ENCODE measurements at regions not wholly inside any gene's neighbourhood (a gene's known extent, or its start where the extent isn't known, plus 50 kb on each side); places are given as distances from the start of the nearest gene placed in this dataset.

DNA sequence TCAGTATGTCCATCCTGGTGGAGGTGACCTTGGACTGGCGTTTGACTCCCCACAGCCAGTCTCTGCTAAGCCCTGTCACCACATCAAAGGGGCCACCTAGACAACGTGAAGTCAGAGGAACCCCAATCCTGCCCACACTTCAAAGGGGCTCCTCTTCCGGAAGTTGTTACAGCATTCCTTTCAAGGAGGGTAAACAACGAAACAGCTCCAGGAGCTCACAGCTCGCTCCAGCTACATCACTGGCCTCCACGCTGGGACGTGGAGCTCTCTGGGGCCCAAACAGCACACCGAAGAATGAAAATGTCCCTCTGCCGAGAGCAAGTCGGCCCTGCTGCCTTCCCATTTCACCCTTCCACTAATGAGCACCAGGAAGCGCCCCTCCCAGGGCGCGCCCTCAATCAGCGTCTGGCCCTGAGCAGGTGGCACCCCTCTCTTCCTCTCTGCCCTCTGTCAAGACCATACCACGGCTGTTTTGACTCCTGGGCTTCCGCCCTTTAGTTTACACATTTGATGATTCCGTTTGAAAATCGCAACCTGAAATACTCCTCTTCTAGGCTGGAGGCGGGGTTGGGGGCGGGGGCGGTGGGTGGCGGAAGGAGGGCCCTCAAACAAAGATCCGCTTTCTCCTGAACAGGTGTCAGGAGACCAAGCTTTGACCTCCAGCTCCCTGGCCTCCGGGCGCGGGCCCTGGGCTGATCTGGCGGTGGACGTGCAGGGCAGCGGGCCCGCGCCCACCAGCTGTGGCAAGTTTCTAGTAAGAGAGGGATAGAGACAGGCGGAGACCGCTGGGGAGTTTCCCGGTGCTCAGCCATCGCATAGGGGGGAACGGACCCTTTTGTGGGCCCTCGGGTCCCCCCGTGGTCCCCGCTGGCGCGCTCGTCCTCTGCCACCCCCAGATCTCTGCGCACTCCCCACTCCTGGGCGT, 53.1 kb upstream of the KDM7A start (continued):
- TF ChIP-seq RARG (CRISPR knock-in tag; IDR thresholded peaks at IDR 0.05; ENCODE audit: low read depth), result no peak
- TF ChIP-seq SALL1 (CRISPR knock-in tag; IDR thresholded peaks at IDR 0.05), result peak; percentile 99
- peak; percentile 86 for TF ChIP-seq BRD4 (CRISPR knock-in tag; IDR thresholded peaks at IDR 0.05)
- TF ChIP-seq ZC3H13 (CRISPR knock-in tag; IDR thresholded peaks at IDR 0.05), result no peak; the same call in 1 of the 2 replicates
- TF ChIP-seq MED13 (CRISPR knock-in tag; IDR thresholded peaks at IDR 0.05), result peak; percentile 99
- no peak for TF ChIP-seq ZFP36L2 (CRISPR knock-in tag; IDR thresholded peaks at IDR 0.05)
- peak; percentile 76; the same call in 1 of the 2 replicates for TF ChIP-seq YEATS2 (CRISPR knock-in tag; IDR thresholded peaks at IDR 0.05; ENCODE audit: borderline replicate concordance)
- TF ChIP-seq ZNF841 (CRISPR knock-in tag; IDR thresholded peaks at IDR 0.05; ENCODE audit: borderline replicate concordance), result 0 out of 2 replicates have a peak, but pooled peaks have one; percentile 36
- no peak for TF ChIP-seq NFKB2 (CRISPR knock-in tag; IDR thresholded peaks at IDR 0.05; ENCODE audit: borderline replicate concordance)
- TF ChIP-seq GPN1 (CRISPR knock-in tag; IDR thresholded peaks at IDR 0.05; ENCODE audit: borderline replicate concordance), result no peak
- TF ChIP-seq RNF219 (CRISPR knock-in tag; IDR thresholded peaks at IDR 0.05), result peak; percentile 91
- TF ChIP-seq ZNF263 (CRISPR knock-in tag; IDR thresholded peaks at IDR 0.05), result peak; percentile 77
- no peak for TF ChIP-seq SNAI1 (CRISPR knock-in tag; IDR thresholded peaks at IDR 0.05; ENCODE audit: borderline replicate concordance)
- TF ChIP-seq THAP9 (CRISPR knock-in tag; IDR thresholded peaks at IDR 0.05; ENCODE audit: borderline replicate concordance), result peak; percentile 79; the same call in 1 of the 2 replicates
- 0 out of 2 replicates have a peak, but pooled peaks have one; percentile 77 for TF ChIP-seq ZNF780A (CRISPR knock-in tag; IDR thresholded peaks at IDR 0.05)
- no peak for TF ChIP-seq ZNF143 (CRISPR knock-in tag; IDR thresholded peaks at IDR 0.05)
- TF ChIP-seq TP53 (CRISPR knock-in tag; conservative IDR thresholded peaks at IDR 0.05), result peak; percentile 92; the same call in 1 of the 2 replicates
- peak; percentile 54; the same call in 1 of the 2 replicates for TF ChIP-seq GLI4 (CRISPR knock-in tag; IDR thresholded peaks at IDR 0.05; ENCODE audit: borderline replicate concordance)
- TF ChIP-seq YY1 (IDR thresholded peaks at IDR 0.05; ENCODE audit: insufficient read depth, insufficient replicate concordance, low read depth, low read length), result peak; percentile 57
- TF ChIP-seq LRRFIP1 (CRISPR knock-in tag; conservative IDR thresholded peaks at IDR 0.05), result no peak

Data from HepG2 (cell line).